HuH-7 (cell line): ENCODE measurements at regions not wholly inside any gene's neighbourhood (a gene's known extent, or its start where the extent isn't known, plus 50 kb on each side); places are given as distances from the start of the nearest gene placed in this dataset.
A peak's percentile ranks its signal among the peaks of the same experiment; 100 is the strongest.

ENCODE experiments used
- DNase-seq: peaks from one replicate; pipeline ENCODE4 v3.0.0; 2011; ENCODE audit warnings: low spot score

GRCh38 chr2:14185906-14186305, 446.6 kb upstream of the LRATD1 start:
- DNase-seq = no peak

DNA sequence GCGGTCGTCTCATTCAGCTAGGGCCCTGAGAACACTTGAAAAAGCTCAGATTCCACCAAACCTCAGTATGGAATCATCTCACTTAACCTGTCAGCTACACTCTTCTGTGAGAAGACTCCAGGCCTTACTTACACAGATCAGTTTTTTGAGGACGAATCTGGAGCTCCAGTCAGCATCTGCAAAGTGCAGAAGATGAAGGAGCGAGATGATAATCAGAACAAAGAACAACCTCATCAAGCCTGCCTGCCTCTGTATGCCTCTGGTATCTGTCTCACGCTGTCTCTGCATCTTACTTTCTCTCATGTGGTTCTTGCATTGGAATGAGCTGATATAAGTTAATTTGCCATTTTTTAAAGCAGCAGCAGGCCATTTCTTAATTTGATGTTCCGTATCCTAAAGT, 444.1 kb upstream of the LRATD1 start:
- no peak for DNase-seq

DNA sequence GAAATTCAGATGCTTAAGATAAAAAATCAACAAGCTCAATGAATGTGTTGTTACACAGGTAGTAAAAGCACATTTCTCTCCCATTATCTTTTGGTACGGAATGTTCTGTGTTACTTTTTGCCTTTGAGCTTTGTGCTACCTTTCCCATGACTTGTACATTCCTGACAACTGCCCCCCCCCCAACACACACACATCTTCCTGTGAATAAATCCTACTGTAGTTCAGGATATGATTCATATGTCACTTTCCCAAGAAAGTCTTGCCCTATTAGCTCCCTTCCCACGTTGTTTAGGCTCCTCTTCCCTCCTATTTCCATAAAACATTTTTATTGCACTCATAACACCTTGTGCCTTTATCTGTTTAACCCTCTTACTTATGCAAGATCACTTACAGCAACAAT, 442.6 kb upstream of the LRATD1 start:
- no peak for DNase-seq

GRCh38 chr2:14194233-14194632, 438.3 kb upstream of the LRATD1 start:
- DNase-seq = no peak

DNA sequence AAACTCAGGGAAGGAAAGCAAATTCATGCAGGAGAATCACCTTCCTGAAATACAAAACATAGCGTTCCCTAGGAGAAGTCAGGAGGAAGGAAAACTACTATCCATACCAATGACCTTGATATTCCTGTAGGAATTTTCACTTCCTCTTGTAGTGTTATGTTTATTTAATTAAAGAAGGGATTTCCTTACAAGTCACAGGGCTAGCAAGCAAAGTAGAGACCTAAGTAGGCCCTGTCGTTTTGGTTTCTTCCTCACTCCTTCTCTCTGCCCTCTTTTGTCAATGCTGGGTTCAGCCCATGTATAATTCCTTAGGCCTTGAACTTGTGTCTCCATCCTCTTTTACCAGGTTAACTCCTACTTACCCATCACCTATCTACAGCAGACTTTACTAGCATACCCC, 435.2 kb upstream of the LRATD1 start:
- DNase-seq = no peak

- no peak for DNase-seq
Observed at GRCh38 chr2:14199040-14199439, 433.5 kb upstream of the LRATD1 start.

DNA sequence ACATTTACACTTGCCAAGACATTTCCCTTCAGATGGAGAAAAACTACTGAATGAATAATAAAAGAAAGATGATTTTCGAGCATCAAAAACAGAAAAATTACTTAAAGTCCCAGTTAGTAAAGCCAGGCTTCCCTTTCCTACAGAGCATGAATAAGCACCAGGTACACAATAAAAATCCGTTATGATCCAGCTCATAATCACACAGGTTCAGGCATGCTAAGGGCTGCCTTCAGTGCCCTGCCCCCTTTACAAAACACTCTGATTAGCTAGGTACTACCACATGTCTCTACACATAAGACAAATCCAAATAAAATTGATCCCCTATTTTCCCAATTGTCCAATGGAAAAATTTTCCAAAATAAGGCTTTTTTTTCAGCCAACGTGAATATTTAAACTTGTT, 413.2 kb upstream of the LRATD1 start:
- no peak for DNase-seq

- DNase-seq = no peak
Observed at GRCh38 chr2:14220101-14220500, 412.4 kb upstream of the LRATD1 start.

- no peak for DNase-seq
Observed at GRCh38 chr2:14221466-14221865, 411.1 kb upstream of the LRATD1 start.

- no peak for DNase-seq
Observed at GRCh38 chr2:14223576-14223975, 408.9 kb upstream of the LRATD1 start.

GRCh38 chr2:14231391-14231898, 401.1 kb upstream of the LRATD1 start:
- no peak for DNase-seq

DNA sequence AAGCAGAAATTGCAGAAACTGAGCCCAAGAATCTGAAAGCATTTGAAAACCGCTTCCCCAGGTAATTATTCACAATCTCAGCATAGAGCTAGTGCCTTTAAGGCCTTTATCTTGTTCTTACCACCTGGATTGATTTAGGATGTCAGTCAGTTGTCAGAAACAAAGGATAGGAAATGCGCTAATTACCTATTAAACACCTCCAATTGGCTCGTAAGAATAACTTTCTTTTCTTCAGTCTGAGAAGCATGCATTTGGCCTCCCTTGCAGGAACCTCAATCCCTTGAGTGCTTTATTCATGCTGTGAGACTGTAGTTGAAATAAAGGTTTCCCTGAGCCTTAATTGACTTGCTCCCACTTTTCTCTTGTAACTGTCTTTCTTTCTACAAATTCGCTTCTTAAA, 400.3 kb upstream of the LRATD1 start:
- DNase-seq = no peak

DNA sequence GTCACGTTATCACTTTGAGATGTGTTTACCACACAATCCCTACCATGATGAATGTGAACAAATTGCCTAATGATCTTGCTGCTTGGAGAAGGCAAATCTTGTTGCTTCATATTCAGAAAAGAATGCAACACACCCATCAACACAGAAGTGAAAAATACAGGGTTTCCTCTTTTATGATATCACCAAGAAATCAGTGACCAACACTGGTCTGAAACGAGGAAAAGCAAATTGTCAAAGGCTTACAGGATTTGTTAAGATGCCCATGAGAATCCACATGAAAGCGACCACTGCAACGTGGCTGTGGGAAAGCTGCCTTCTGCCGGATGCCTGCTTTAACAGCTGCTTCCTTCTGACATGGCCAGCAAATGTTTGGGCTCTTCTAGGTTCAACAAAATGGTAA, 397.6 kb upstream of the LRATD1 start:
- no peak for DNase-seq

- no peak for DNase-seq
Observed at GRCh38 chr2:14235667-14236066, 396.9 kb upstream of the LRATD1 start.

DNA sequence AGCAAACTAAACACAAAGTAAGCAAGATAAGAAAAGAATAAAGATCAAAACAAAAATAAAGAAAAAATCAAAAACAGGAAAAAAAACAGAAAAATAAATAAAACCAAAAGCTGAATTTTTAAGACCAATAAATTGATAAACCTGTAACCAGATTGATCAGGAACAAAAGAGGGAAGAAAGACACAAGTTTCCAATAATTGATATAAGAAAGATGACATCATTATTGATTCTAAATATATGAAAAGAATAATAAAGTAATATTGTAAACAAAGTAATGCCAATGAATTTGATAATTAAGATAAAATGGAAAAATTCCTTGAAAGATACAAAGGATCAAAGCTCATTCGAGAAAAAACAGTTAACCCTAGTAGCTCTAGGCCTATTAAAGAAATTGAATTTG, 394.6 kb upstream of the LRATD1 start:
- no peak for DNase-seq

GRCh38 chr2:14239605-14240004, 392.9 kb upstream of the LRATD1 start:
- DNase-seq = no peak

DNA sequence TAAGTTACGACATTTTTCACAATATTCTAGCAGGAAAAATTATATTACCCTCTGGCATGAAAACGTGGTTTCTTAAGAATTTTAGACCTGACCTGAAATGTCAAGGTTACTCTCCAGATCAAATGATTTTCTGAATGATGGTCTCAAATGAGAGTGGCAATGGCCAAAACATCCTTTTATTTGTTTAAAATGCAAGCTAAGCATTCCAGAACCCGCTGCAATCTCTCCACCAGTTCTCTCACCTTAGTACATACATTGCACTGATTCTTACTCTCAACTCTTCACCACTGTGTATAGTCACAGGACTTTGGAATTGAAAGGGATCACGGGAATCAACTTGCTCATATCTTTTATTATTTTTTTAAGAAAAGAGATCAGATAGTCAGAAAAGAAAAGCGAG, 391.6 kb upstream of the LRATD1 start:
- DNase-seq = no peak

DNA sequence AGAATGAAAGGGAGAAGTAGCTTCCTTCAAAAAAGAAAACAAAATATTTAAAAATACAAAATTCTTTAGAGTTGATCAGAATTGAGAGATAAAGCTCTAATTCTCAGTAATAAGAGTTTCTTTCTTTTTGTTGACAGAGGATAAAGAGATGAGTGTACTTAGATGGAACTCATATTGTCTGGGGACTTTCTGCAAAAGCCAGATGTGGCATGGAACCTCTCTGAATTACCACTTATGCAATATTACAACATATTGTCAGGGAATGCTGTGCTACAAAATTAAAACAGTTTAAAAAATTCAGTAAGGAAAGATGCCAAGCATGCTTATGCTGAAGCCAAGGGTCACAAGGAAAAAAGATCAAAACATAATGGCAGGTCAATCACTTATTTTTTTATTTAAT, 386.6 kb upstream of the LRATD1 start:
- no peak for DNase-seq

DNA sequence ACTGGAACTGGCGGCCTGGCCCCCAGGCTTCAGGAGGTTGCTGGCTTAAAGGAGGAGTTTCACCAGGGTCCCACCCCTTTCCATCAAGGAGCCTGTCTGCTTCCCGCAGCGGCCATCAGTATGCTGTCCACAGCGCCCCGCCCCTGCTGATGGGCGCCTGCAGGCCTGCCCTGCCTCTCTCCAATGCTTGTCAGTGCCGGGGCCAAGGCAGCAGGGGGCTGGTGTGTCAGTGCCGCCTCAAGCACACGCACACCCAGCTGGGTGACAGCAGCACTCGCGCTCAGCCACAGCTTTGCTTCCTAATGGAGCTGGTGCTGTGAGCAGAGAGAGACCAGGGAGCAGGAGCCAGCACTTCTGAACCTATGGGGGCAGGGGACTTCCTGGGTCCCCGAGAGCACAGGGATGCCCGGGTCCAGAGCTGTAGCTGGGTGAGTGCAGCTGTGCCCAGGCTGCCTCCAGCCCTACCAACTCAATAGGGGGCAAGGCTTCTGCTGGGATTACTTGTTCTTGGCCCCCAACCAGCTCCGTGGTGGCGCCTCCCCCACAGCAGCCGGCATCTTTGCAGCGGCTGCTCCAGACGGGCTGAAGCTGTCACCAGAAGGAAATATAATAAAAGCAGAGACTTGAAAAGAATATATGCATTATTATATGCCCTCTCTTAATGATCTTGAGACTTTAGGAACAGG, 377.2 kb upstream of the LRATD1 start:
- peak; percentile 19 for DNase-seq

DNA sequence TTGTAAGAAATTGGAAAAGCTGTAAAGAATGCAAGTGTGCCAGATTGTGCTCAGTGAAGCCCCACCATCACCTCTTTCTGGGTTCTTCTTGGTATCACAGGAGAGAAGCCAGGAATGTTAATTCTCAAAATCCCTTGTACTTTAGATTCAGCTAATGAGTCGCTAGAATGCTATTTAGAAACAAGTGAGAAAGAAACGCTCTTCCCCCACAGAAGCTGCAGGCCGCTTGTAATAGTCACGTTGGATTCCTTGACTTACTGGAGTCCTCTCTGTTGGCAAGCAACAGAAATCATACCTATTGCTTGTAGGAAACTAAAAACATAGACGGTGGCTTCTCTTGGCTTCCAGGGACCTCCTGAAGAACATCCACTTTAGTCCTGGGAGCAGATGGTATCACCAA, 375.6 kb upstream of the LRATD1 start:
- no peak for DNase-seq

DNA sequence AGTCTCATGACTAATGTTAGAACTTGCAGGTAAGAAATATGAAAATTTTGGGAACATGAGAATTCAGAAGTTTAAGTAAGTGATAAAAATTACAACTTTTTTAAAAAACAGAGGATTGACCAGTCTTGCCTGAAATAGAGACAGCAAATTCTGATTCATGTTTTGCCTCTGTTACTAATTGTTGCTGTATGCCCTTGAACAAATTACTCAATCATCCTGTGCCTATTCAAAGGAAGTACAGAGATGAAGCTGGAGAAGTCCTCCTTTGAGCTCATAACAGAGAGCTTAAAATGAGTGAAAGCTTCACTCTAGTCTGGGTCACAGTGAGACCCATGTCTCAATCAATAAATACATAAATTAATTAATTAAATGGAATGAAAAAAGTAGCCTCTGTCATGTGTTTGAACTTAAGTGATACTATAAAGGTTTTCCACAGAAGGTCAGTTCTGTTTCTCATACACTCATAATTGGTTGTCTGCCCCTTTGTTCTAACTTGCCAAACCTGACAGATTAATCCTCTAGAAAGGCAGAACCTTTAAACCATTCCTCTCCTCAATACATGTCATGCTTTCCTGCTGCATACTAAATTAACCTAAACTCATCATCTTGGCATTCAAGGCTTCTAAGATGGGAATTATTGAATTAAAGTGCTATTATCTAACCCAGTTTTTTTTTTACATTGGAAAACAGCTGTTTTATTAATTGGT, 374.6 kb upstream of the LRATD1 start:
- DNase-seq = no peak

GRCh38 chr2:14261771-14262170, 370.7 kb upstream of the LRATD1 start:
- DNase-seq = no peak

- no peak for DNase-seq
Observed at GRCh38 chr2:14263053-14263452, 369.5 kb upstream of the LRATD1 start.

GRCh38 chr2:14270036-14270582, 362.4 kb upstream of the LRATD1 start:
- DNase-seq = no peak
